Skin epidermis (tissue), 12 donors: ENCODE measurements at regions not wholly inside any gene's neighbourhood (a gene's known extent, or its start where the extent isn't known, plus 50 kb on each side); places are given as distances from the start of the nearest gene placed in this dataset.
"Not testable (repeated sequence)": the region's sequence is repeated elsewhere in the genome, so short reads cannot be mapped to it uniquely, and the experiment has no call there.

Experiments
- H3K27ac ChIP-seq, 21 experiments: fragments of 200-600 bp; sonication (generic) in 11 of 21; one replicate each; pipeline ENCODE4 v1.5.0; 2020; ENCODE audit warnings: mild to moderate bottlenecking in 3 of 21, inconsistent platforms in 2 of 21, moderate library complexity in 2 of 21
- H3K4me3 ChIP-seq, 7 experiments: fragments of 200-600 bp; sonication (generic) in 2 of 7; one replicate each; pipeline ENCODE4 v1.5.0; 2020; ENCODE audit warnings: inconsistent platforms in 2 of 7, mild to moderate bottlenecking in 2 of 7, moderate library complexity in 1 of 7

DNA sequence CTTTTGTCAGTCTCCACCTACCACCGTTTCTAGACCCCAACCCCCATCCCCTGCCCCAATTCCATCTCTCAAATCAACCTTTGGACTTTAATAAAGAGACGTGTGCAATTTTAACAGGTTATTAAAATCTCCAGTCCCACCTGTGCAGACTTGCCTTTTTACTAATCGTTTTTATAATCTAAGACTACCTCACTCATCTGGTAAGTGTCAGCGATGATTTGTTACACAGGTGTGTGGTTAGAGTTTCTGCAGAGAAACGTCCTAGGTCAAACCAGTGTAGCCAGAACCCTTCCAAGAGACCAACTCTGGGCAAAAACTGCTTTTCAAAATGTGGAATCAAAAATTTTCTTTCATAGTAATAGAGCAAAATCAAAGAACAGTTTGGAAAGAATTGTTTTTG lies 60.4 kb upstream of the PELI2 start:
- Histone ChIP-seq H3K4me3 (no peak overlapping the region), H3K27ac (no peak overlapping the region)

DNA sequence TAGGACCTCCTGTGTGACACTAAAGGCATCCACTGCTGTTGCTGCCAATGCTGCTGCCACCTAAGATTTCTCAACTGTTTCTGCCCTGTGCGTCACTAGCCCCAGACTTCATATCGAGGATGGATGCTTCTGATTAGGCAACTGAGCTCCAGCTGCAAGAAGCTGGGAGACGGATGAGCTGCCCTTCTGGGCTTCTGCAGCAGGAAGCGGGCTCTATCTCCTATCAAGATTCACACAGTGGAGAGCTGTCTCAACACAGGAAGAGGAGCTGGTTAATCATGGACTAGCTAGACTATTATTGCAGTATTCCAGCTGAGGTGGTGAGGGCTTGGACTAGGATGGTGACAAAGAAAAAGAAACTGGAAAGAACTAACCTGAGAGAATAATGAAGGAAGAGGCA lies 59.2 kb upstream of the PELI2 start:
- H3K4me3 ChIP-seq = no peak overlapping the region
- no peak overlapping the region for H3K27ac ChIP-seq

DNA sequence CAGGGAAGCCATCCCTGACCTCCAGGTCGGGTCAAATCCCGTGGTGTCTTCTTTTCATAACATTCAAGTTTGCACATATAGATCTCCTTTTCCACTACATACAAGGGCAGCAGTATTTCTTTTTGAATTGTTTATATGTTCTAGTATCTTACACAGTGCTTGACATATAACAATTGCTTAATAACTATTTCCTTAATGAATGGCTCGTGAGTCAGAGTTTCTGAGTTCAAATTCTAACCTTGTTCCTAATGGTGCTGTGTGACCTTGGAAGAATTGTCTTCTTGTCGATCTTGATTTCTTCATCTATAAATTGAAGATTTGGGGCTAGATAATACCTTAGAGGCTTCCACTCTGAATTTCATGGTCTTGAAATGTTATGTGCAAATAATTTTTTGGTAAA lies 57.2 kb upstream of the PELI2 start:
- Histone ChIP-seq H3K4me3 (no peak overlapping the region), H3K27ac (no peak overlapping the region)

DNA sequence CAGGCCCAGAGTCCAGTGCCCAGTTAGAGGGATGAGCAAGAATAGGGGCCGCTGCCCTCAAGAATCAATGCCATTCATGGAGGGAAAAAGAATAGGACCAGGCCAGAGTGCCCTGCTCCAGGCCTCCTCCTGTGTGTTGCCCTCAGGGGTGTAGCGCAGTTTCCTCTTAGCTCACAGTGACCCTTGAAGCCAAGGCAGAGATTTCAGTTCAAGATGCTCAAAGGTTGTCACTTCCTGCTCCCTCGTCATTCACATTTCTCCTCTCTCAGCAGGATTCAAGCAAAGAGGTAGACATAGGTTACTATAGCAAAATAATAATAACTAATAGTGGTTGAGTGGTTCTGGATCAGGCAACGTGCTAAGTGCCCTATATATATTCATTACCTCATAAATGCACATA lies 55.1 kb upstream of the PELI2 start:
- Histone ChIP-seq H3K4me3 (no peak overlapping the region), H3K27ac (no peak overlapping the region)

DNA sequence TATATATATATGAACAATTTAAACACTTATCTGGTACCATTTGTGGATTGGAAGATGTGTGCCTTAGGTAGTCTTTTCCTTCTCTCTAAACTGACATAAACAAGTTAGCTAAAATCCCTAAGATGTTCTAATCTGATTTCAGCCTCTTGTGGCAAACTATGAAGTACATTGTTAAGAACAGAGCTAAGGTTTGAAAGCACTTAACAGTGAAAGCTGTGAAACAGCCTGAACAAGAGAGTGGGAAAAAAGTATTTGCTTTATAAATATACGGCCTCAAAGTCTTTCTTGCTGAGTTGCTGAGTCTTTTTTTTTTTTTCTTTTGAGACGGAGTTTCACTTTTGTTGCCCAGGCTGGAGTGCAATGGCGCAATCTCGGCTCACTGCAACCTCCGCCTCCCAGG lies 53.7 kb upstream of the PELI2 start:
- Histone ChIP-seq H3K4me3 (no peak overlapping the region), H3K27ac (no peak overlapping the region)

DNA sequence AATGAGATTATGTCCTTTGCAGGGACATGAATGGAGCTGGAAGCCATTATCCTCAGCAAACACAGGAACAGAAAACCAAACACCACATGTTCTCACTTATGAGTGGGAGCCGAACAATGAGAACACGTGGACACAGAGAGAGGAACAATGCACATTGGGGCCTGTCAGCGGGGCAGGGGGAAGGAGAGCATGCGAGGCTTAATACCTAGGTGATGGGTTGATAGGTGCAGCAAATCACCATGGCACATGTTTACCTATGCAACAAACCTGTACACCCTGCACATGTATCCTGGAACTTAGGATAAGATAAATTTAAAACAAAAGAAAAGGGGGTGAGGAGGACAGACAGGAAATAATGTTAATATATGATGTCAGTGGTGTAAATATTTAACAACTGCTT lies 53.0 kb upstream of the PELI2 start:
- not testable (repeated sequence) for H3K4me3 ChIP-seq, H3K27ac ChIP-seq

DNA sequence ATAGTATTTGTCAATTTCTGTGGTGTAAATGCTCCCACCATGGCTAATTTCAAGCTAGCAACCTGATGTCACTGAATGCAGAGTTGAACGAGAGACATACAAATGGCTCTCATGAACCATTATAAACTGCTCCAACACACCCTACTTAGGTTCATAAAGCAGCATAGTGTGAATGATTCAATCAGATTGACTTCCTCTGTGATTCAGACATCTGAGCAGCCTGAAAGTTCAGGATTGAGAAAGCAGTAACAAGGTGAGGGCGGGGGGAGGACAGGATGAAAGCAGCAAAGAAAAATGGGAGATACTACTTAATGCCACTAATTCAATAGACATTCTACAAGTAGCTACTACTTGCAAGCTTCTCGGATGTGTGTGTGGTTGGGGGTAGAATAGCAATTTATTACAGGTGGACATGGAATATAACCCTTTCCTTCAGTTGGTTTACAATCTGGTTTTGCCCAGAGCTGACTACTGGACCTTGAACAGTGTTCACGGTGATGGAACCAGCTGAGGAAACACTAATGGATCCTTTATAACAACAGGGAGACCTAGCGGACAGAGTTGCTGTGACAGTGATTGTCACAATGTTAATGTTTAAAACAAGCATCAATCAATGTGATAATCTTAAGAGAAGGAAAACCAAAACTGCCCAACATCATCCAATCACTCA lies 52.5 kb upstream of the PELI2 start:
- H3K27ac ChIP-seq = no peak overlapping the region
- H3K4me3 ChIP-seq = no peak overlapping the region
